AG09309 (cell line): ENCODE measurements at regions not wholly inside any gene's neighbourhood (a gene's known extent, or its start where the extent isn't known, plus 50 kb on each side); places are given as distances from the start of the nearest gene placed in this dataset.

Experiments
- DNase-seq: peaks from one replicate; pipeline ENCODE4 v3.0.0-alpha.2; 2010; ENCODE audit warnings: low read depth
- H3K4me3 ChIP-seq: 2 replicates; pipeline ENCODE4 v1.5.1; 2011; ENCODE audit warnings: mild to moderate bottlenecking, low read depth, low read length, moderate library complexity; ENCODE audit not compliant: control insufficient read depth
- TF ChIP-seq, protein P1 (sequence below): IDR thresholded peaks from 2 replicates; pipeline ENCODE4 v1.5.1; 2011; ENCODE audit warnings: mild to moderate bottlenecking, low read depth, low read length, inconsistent platforms; ENCODE audit not compliant: insufficient read depth, control insufficient read depth; ENCODE audit errors: missing control alignments

- peak; percentile 93 for DNase-seq
Observed at GRCh38 chr7:34260279-34260678, 354.9 kb downstream of the BMPER start.

GRCh38 chr7:34263168-34263567, 357.8 kb downstream of the BMPER start:
- H3K4me3 ChIP-seq = no peak overlapping the region
- no peak for DNase-seq
- TF ChIP-seq, protein P1, sequence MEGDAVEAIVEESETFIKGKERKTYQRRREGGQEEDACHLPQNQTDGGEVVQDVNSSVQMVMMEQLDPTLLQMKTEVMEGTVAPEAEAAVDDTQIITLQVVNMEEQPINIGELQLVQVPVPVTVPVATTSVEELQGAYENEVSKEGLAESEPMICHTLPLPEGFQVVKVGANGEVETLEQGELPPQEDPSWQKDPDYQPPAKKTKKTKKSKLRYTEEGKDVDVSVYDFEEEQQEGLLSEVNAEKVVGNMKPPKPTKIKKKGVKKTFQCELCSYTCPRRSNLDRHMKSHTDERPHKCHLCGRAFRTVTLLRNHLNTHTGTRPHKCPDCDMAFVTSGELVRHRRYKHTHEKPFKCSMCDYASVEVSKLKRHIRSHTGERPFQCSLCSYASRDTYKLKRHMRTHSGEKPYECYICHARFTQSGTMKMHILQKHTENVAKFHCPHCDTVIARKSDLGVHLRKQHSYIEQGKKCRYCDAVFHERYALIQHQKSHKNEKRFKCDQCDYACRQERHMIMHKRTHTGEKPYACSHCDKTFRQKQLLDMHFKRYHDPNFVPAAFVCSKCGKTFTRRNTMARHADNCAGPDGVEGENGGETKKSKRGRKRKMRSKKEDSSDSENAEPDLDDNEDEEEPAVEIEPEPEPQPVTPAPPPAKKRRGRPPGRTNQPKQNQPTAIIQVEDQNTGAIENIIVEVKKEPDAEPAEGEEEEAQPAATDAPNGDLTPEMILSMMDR = no peak

More at GRCh38 chr7:34260279-34260678, 354.9 kb downstream of the BMPER start:
- TF ChIP-seq, protein P1 = no peak
- H3K4me3 ChIP-seq = no peak overlapping the region

DNA sequence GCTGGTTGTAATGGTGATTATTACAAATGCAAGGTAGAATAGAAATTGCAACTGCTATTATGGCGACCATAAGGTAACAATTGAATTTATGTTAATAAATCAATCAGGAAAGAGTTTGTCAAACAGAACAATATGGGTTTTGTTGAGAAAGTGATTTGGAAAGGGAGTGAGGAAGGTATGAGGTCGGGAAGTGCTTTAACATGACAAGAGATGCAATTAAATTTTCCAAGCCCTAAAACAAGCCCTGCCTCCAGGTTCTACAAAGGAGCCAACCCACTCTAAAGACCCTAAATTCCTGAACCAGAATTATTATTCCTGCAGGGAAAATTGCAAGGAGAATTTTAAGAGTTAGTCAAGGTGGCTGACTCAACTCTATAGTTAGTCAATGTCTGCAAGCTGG, 363.7 kb downstream of the BMPER start:
- DNase-seq = no peak
- H3K4me3 ChIP-seq = no peak overlapping the region
- TF ChIP-seq, protein P1 = no peak

- H3K4me3 ChIP-seq = no peak overlapping the region
- no peak for DNase-seq
- TF ChIP-seq, protein P1 = no peak
Observed at GRCh38 chr7:34275624-34276023, 370.3 kb downstream of the BMPER start.

DNA sequence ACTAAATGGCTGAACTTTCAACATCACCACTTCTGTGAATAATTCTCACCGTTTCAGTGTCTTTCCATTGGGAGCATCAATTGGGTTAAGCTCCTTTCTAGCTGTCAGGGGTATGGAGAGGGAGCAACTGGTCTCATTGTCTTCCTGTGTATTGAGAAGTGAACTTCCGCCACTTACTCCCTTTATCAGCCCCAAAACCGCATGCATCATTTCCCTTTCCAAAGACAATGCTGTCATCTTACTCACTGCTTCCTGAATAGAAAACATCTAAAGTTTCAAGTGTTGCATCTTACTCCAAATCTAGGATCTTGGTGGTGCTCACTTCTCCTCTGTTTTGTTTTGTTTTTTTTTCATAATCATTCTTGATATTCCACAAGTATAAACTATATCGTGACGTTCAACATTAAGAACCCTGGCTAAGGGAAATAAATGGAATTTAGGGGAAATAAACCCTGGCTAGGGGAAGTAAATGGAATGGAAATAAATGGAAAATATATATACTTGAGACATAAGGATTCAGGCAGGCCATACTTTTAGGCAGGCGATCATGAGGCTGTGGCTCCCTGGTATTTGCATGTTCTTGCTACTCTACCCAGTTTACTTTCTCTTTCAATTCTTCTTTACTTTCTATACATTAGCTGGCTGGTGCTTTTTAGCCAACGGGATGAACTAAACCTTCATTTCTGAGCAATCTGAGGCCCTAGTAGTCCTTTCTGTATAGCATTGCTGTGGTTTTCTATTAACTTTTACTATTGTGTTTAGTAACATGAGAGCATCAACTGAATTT, 371.9 kb downstream of the BMPER start:
- DNase-seq = no peak
- TF ChIP-seq, protein P1 = no peak
- no peak overlapping the region for H3K4me3 ChIP-seq

GRCh38 chr7:34277803-34278199, 372.5 kb downstream of the BMPER start:
- no peak overlapping the region for H3K4me3 ChIP-seq
- TF ChIP-seq, protein P1 = no peak

More at GRCh38 chr7:34277803-34278199, 372.5 kb downstream of the BMPER start:
- DNase-seq = no peak
